ENCODE measurements at regions not wholly inside any gene's neighbourhood (a gene's known extent, or its start where the extent isn't known, plus 50 kb on each side); places are given as distances from the start of the nearest gene placed in this dataset.

GRCh38 chr3:59641169-59641899 lies 591.5 kb upstream of the CFAP20DC start:
- Mint-ChIP-seq H3K4me1 (ENCODE audit: low read depth, unreplicated experiment) (no peaks in the 10 kb centered on the region), H3K36me3 (ENCODE audit: low read depth, unreplicated experiment) (no peaks in the 10 kb centered on the region), H3K27me3 (ENCODE audit: low read depth, unreplicated experiment) (peaks cover 10% of the 10 kb centered on the region), H3K27ac (ENCODE audit: unreplicated experiment) (no peak overlapping the region), H3K9me3 (ENCODE audit: unreplicated experiment) (no peaks in the 10 kb centered on the region), H3K4me3 (ENCODE audit: unreplicated experiment) (no peak overlapping the region)
- no peak overlapping the region for H3K27ac ChIP-seq (ENCODE audit: low read depth, low read length)
- no peak overlapping the region for H3K4me2 ChIP-seq (ENCODE audit: low read length)
- no peak overlapping the region for H3K4me3 ChIP-seq (ENCODE audit: insufficient read depth, low read depth, low read length)
- no peak overlapping the region for H3K9ac ChIP-seq (ENCODE audit: low read length)
- no peak overlapping the region for H2AFZ ChIP-seq (ENCODE audit: low read depth, low read length)
- H4K20me1 ChIP-seq (ENCODE audit: insufficient read depth, low read length) = no peaks in the 10 kb centered on the region
- no peak for TF ChIP-seq EZH2 (IDR thresholded peaks at IDR 0.05; ENCODE audit: insufficient read depth, low read length)
- no peak for TF ChIP-seq CTCF (IDR thresholded peaks at IDR 0.05; ENCODE audit: insufficient read depth, low read depth, low read length)
- no peaks in the 10 kb centered on the region for H3K36me3 ChIP-seq (ENCODE audit: insufficient read depth, low read length)
- DNase-seq (ENCODE audit: low read depth) (peak; percentile 48), FAIRE-seq (no peak)
- H3K27me3 ChIP-seq (ENCODE audit: insufficient read depth, low read length) = peaks cover 4% of the 10 kb centered on the region
- no peaks in the 10 kb centered on the region for H3K9me3 ChIP-seq (ENCODE audit: insufficient read depth, low read depth, low read length)
- no peaks in the 10 kb centered on the region for H3K79me2 ChIP-seq (ENCODE audit: insufficient read depth, low read length)
- no peaks in the 10 kb centered on the region for H3K4me1 ChIP-seq (ENCODE audit: insufficient read depth, low read length)

- Histone ChIP-seq H3K4me3 (ENCODE audit: insufficient read depth, low read depth, low read length) (no peak overlapping the region), H2AFZ (ENCODE audit: low read depth, low read length) (no peak overlapping the region), H3K27me3 (ENCODE audit: insufficient read depth, low read length) (no peaks in the 10 kb centered on the region), H4K20me1 (ENCODE audit: insufficient read depth, low read length) (no peaks in the 10 kb centered on the region), H3K27ac (ENCODE audit: low read depth, low read length) (no peak overlapping the region), H3K4me2 (ENCODE audit: low read length) (no peak overlapping the region), H3K9ac (ENCODE audit: low read length) (no peak overlapping the region), H3K79me2 (ENCODE audit: insufficient read depth, low read length) (no peaks in the 10 kb centered on the region), H3K36me3 (ENCODE audit: insufficient read depth, low read length) (no peaks in the 10 kb centered on the region), H3K9me3 (ENCODE audit: insufficient read depth, low read depth, low read length) (no peaks in the 10 kb centered on the region), H3K4me1 (ENCODE audit: insufficient read depth, low read length) (no peaks in the 10 kb centered on the region)
- Mint-ChIP-seq H3K4me1 (ENCODE audit: low read depth, unreplicated experiment) (peaks cover 19% of the 10 kb centered on the region), H3K9me3 (ENCODE audit: unreplicated experiment) (peaks cover 3% of the 10 kb centered on the region), H3K27me3 (ENCODE audit: low read depth, unreplicated experiment) (no peaks in the 10 kb centered on the region), H3K36me3 (ENCODE audit: low read depth, unreplicated experiment) (no peaks in the 10 kb centered on the region), H3K4me3 (ENCODE audit: unreplicated experiment) (no peak overlapping the region), H3K27ac (ENCODE audit: unreplicated experiment) (no peak overlapping the region)
- DNase-seq (ENCODE audit: low read depth) (peak; percentile 34), FAIRE-seq (no peak)
- TF ChIP-seq EZH2 (IDR thresholded peaks at IDR 0.05; ENCODE audit: insufficient read depth, low read length) (no peak), CTCF (IDR thresholded peaks at IDR 0.05; ENCODE audit: insufficient read depth, low read depth, low read length) (no peak)
Observed at GRCh38 chr3:59632760-59633573, 583.1 kb upstream of the CFAP20DC start.
